ENCODE measurements at regions not wholly inside any gene's neighbourhood (a gene's known extent, or its start where the extent isn't known, plus 50 kb on each side); places are given as distances from the start of the nearest gene placed in this dataset.

GRCh38 chr3:27824312-27825200, 102.4 kb upstream of the EOMES start:
- TF ChIP-seq CTCF (IDR thresholded peaks at IDR 0.05; ENCODE audit: poor library complexity) (no peak), EZH2 (IDR thresholded peaks at IDR 0.05; ENCODE audit: borderline replicate concordance) (no peak), EZH2phosphoT487 (IDR thresholded peaks at IDR 0.05; ENCODE audit: low read depth, severe bottlenecking, unreplicated experiment) (no peak)

Measured in hepatocyte (in vitro differentiated cells).